ENCODE measurements at regions not wholly inside any gene's neighbourhood (a gene's known extent, or its start where the extent isn't known, plus 50 kb on each side); places are given as distances from the start of the nearest gene placed in this dataset.

GRCh38 chr11:79708319-79708932 lies 267.6 kb upstream of the TENM4 start:
- H3K9me3 ChIP-seq (ENCODE audit: control insufficient read depth, insufficient read depth, low read length) = no peaks in the 10 kb centered on the region
- DNase-seq (ENCODE audit: low read depth, low spot score) = peak; percentile 7
- ChIA-PET CTCF (interaction anchor here (0.5 to 4.1 kb wide), 26 partner anchors 10 to 1217 kb away, joined by 3 to 93 read pairs (median 3); no protein-coding TSS in a partner anchor), POLR2A (no interaction called here)
- no peaks in the 10 kb centered on the region for H3K27me3 ChIP-seq (ENCODE audit: control insufficient read depth, insufficient read depth, low read length)
- H3K27ac ChIP-seq (ENCODE audit: low read depth, low read length) = no peak overlapping the region
- H3K4me3 ChIP-seq (ENCODE audit: low read depth, low read length) = no peak overlapping the region
- TF ChIP-seq, protein P1, sequence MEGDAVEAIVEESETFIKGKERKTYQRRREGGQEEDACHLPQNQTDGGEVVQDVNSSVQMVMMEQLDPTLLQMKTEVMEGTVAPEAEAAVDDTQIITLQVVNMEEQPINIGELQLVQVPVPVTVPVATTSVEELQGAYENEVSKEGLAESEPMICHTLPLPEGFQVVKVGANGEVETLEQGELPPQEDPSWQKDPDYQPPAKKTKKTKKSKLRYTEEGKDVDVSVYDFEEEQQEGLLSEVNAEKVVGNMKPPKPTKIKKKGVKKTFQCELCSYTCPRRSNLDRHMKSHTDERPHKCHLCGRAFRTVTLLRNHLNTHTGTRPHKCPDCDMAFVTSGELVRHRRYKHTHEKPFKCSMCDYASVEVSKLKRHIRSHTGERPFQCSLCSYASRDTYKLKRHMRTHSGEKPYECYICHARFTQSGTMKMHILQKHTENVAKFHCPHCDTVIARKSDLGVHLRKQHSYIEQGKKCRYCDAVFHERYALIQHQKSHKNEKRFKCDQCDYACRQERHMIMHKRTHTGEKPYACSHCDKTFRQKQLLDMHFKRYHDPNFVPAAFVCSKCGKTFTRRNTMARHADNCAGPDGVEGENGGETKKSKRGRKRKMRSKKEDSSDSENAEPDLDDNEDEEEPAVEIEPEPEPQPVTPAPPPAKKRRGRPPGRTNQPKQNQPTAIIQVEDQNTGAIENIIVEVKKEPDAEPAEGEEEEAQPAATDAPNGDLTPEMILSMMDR (IDR thresholded peaks at IDR 0.05; ENCODE audit: low read depth, low read length) = peak; percentile 73

DNA sequence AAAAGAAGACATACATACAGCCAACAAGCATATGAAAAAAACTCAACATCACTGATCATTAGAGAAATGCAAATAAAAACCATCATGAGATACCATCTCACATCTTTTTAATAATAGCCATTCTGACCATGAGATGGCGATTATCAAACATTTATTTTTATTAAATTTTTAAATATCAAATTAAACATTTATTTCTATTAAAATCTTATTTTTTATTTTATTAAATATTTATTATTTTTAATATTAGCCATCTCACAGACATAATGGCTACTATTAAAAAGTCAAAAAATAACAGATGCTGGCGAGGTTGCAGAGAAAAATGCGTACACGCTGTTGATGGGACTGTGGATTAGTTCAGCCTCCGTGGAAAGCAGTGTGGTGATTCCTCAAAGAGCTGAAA lies 264.8 kb upstream of the TENM4 start:
- POLR2A ChIA-PET = no interaction called here
- CTCF ChIA-PET = no interaction called here
- H3K4me3 ChIP-seq (ENCODE audit: low read depth, low read length) = no peak overlapping the region
- TF ChIP-seq, protein P1 (IDR thresholded peaks at IDR 0.05; ENCODE audit: low read depth, low read length) = no peak
- no peak for DNase-seq (ENCODE audit: low read depth, low spot score)
- peaks cover 4% of the 10 kb centered on the region; the same call in 1 of the 2 replicates for H3K9me3 ChIP-seq (ENCODE audit: control insufficient read depth, insufficient read depth, low read length)
- H3K27me3 ChIP-seq (ENCODE audit: control insufficient read depth, insufficient read depth, low read length) = no peaks in the 10 kb centered on the region
- no peak overlapping the region for H3K27ac ChIP-seq (ENCODE audit: low read depth, low read length)

DNA sequence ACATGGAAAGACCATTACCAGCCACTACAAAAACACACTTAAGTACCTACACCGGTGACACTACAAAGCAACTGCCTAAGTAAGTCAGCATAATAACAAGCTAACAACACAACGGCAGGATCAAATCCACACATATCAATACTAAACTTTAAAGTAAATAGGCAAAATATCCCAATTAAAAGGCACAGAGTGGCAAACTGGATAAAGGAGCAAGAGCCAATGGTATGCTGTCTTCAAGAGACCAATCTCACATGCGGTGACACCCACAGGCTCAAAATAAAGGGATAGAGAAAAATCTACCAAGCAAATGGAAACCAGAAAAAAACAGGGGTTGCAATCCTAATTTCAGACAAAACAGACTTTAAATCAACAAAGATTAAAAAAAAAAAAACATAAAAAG lies 261.5 kb upstream of the TENM4 start:
- H3K27me3 ChIP-seq (ENCODE audit: control insufficient read depth, insufficient read depth, low read length) = no peaks in the 10 kb centered on the region
- no peak for DNase-seq (ENCODE audit: low read depth, low spot score)
- H3K27ac ChIP-seq (ENCODE audit: low read depth, low read length) = no peak overlapping the region
- TF ChIP-seq, protein P1 (IDR thresholded peaks at IDR 0.05; ENCODE audit: low read depth, low read length) = no peak
- ChIA-PET CTCF (no interaction called here), POLR2A (no interaction called here)
- H3K9me3 ChIP-seq (ENCODE audit: control insufficient read depth, insufficient read depth, low read length) = peaks cover 4% of the 10 kb centered on the region; the same call in 1 of the 2 replicates
- no peak overlapping the region for H3K4me3 ChIP-seq (ENCODE audit: low read depth, low read length)

- Histone ChIP-seq H3K27ac (ENCODE audit: low read depth, low read length) (no peak overlapping the region), H3K4me3 (ENCODE audit: low read depth, low read length) (no peak overlapping the region), H3K27me3 (ENCODE audit: control insufficient read depth, insufficient read depth, low read length) (no peaks in the 10 kb centered on the region), H3K9me3 (ENCODE audit: control insufficient read depth, insufficient read depth, low read length) (peaks cover 4% of the 10 kb centered on the region; the same call in 1 of the 2 replicates)
- TF ChIP-seq, protein P1 (IDR thresholded peaks at IDR 0.05; ENCODE audit: low read depth, low read length) = no peak
- CTCF ChIA-PET = no interaction called here
- POLR2A ChIA-PET = no interaction called here
- DNase-seq (ENCODE audit: low read depth, low spot score) = no peak
Observed at GRCh38 chr11:79699246-79699645, 258.4 kb upstream of the TENM4 start.

DNA sequence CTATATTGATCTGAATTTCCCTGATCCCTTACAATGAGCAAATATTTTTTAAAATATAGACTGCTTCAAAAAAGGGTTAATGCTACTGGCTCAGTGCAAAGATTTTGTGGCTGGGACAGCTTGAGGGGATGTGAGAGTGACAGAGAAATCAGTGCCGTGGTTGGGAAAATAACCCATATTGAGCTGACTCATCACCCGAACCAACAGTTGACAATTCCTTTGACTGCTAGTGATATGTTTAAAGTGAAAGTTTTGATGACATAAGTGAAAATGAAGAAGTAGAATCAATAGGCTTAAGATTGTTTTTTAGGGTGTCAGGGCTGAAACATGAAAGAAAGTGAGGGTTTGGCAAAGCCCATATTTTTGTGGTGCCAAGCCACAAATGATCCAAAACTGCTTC lies 257.1 kb upstream of the TENM4 start:
- DNase-seq (ENCODE audit: low read depth, low spot score) = no peak
- POLR2A ChIA-PET = no interaction called here
- H3K27me3 ChIP-seq (ENCODE audit: control insufficient read depth, insufficient read depth, low read length) = no peaks in the 10 kb centered on the region
- CTCF ChIA-PET = interaction anchor here (0.9 to 1.3 kb wide), 2 partner anchors 10 to 11 kb away, joined by 4 to 7 read pairs; no protein-coding TSS in a partner anchor
- no peak overlapping the region for H3K27ac ChIP-seq (ENCODE audit: low read depth, low read length)
- H3K9me3 ChIP-seq (ENCODE audit: control insufficient read depth, insufficient read depth, low read length) = peaks cover 4% of the 10 kb centered on the region; the same call in 1 of the 2 replicates
- TF ChIP-seq, protein P1 (IDR thresholded peaks at IDR 0.05; ENCODE audit: low read depth, low read length) = no peak
- no peak overlapping the region for H3K4me3 ChIP-seq (ENCODE audit: low read depth, low read length)
